Neural progenitor cell (in vitro differentiated cells): ENCODE measurements at regions not wholly inside any gene's neighbourhood (a gene's known extent, or its start where the extent isn't known, plus 50 kb on each side); places are given as distances from the start of the nearest gene placed in this dataset.

Source experiments
- EZH2 ChIP-seq: fragments of 200-600 bp; sonication (generic); IDR thresholded peaks from 2 replicates; pipeline ENCODE4 v1.6.1; 2017; ENCODE audit warnings: antibody characterized with exemption, mild to moderate bottlenecking, moderate library complexity
- EZH2phosphoT487 ChIP-seq: fragments of 200-600 bp; sonication (generic); IDR thresholded peaks from 2 replicates; pipeline ENCODE4 v1.6.1; 2017; ENCODE audit warnings: antibody characterized with exemption
- TF ChIP-seq, protein P1 (sequence below): fragments of 200-600 bp; sonication (generic); IDR thresholded peaks from 2 replicates; pipeline ENCODE4 v1.5.1; 2017; ENCODE audit warnings: antibody characterized with exemption, mild to moderate bottlenecking

GRCh38 chr10:78433766-78434535 is 400.3 kb downstream of the RPS24 start:
- TF ChIP-seq EZH2, result no peak
- TF ChIP-seq, protein P1, sequence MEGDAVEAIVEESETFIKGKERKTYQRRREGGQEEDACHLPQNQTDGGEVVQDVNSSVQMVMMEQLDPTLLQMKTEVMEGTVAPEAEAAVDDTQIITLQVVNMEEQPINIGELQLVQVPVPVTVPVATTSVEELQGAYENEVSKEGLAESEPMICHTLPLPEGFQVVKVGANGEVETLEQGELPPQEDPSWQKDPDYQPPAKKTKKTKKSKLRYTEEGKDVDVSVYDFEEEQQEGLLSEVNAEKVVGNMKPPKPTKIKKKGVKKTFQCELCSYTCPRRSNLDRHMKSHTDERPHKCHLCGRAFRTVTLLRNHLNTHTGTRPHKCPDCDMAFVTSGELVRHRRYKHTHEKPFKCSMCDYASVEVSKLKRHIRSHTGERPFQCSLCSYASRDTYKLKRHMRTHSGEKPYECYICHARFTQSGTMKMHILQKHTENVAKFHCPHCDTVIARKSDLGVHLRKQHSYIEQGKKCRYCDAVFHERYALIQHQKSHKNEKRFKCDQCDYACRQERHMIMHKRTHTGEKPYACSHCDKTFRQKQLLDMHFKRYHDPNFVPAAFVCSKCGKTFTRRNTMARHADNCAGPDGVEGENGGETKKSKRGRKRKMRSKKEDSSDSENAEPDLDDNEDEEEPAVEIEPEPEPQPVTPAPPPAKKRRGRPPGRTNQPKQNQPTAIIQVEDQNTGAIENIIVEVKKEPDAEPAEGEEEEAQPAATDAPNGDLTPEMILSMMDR, result no peak
- TF ChIP-seq EZH2phosphoT487, result no peak
